Suprapubic skin (tissue), 4 donors: ENCODE measurements at regions not wholly inside any gene's neighbourhood (a gene's known extent, or its start where the extent isn't known, plus 50 kb on each side); places are given as distances from the start of the nearest gene placed in this dataset.

Source experiments
- EP300 ChIP-seq: sonication (generic); formaldehyde crosslinking; IDR thresholded peaks from one replicate; pipeline ENCODE4 v1.6.1; 2017; ENCODE audit warnings: antibody characterized with exemption
- POLR2AphosphoS5 ChIP-seq, 3 donors: sonication (generic); formaldehyde crosslinking; IDR thresholded peaks; one replicate each; pipeline ENCODE4 v1.6.1; 2017; ENCODE audit warnings: antibody characterized with exemption in 3 of 3
- TF ChIP-seq, protein P1 (sequence below), 2 donors: fragments of 200-600 bp in 1 of 2; fragments of 450-650 bp in 1 of 2; sonication (generic) in 1 of 2; IDR thresholded peaks; one replicate each; pipeline ENCODE4 v1.5.1; 2016 to 2019; ENCODE audit warnings: antibody characterized with exemption in 2 of 2, mild to moderate bottlenecking in 1 of 2, moderate library complexity in 1 of 2

DNA sequence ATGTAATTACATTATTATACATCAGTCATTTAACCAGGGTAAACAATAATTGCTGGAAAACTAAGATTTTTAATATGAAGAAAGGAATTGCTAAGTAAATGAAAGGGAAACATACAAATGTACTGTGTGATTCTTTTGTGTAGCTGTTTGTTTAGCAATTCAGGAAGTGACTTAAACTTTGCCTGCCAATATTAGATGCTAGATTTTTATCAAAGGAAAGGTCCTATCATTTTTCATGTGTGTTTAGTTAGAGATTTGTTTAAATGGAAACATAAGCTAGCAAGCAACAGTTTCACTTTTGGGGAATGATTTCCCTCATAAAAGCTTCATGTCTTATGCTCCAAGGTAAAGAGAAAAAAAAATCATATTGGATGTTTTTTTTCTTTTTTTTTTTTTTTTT lies 95.1 kb upstream of the LIMCH1 start:
- no peak for TF ChIP-seq EP300
- TF ChIP-seq, protein P1, sequence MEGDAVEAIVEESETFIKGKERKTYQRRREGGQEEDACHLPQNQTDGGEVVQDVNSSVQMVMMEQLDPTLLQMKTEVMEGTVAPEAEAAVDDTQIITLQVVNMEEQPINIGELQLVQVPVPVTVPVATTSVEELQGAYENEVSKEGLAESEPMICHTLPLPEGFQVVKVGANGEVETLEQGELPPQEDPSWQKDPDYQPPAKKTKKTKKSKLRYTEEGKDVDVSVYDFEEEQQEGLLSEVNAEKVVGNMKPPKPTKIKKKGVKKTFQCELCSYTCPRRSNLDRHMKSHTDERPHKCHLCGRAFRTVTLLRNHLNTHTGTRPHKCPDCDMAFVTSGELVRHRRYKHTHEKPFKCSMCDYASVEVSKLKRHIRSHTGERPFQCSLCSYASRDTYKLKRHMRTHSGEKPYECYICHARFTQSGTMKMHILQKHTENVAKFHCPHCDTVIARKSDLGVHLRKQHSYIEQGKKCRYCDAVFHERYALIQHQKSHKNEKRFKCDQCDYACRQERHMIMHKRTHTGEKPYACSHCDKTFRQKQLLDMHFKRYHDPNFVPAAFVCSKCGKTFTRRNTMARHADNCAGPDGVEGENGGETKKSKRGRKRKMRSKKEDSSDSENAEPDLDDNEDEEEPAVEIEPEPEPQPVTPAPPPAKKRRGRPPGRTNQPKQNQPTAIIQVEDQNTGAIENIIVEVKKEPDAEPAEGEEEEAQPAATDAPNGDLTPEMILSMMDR (IDR thresholded peaks at IDR 0.05), result no peak
- TF ChIP-seq POLR2AphosphoS5 (IDR thresholded peaks at IDR 0.05), result no peak
